Neural cell (in vitro differentiated cells): ENCODE measurements at regions not wholly inside any gene's neighbourhood (a gene's known extent, or its start where the extent isn't known, plus 50 kb on each side); places are given as distances from the start of the nearest gene placed in this dataset.

Experiments
- H2AFZ ChIP-seq: fragments of 200-600, 300-800 bp; sonication (generic), shearing (Covaris generic); 2 replicates; pipeline ENCODE4 v1.6.0; 2014; ENCODE audit warnings: low read depth, mild to moderate bottlenecking, antibody characterized with exemption, low read length, moderate library complexity
- H3F3A ChIP-seq: fragments of 200-600 bp; shearing (Covaris generic); 2 replicates; pipeline ENCODE4 v1.6.1; 2016; ENCODE audit warnings: mild to moderate bottlenecking, moderate library complexity, mixed read lengths, antibody characterized with exemption, low read length; ENCODE audit not compliant: insufficient read depth, poor library complexity, severe bottlenecking
- H3K27ac ChIP-seq: fragments of 200-600, 300-800 bp; sonication (generic), shearing (Covaris generic); 2 replicates; pipeline ENCODE4 v1.5.1; 2014; ENCODE audit warnings: mild to moderate bottlenecking, low read length, moderate library complexity
- H3K27me3 ChIP-seq: fragments of 300-800, 200-600 bp; sonication (generic), shearing (Covaris generic); 2 replicates; pipeline ENCODE4 v1.6.0; 2014; ENCODE audit warnings: mild to moderate bottlenecking, low read depth, low read length, moderate library complexity; ENCODE audit not compliant: insufficient read depth
- H3K36me3 ChIP-seq: fragments of 300-800, 200-600 bp; sonication (generic), shearing (Covaris generic); 2 replicates; pipeline ENCODE4 v1.5.1; 2014; ENCODE audit warnings: mild to moderate bottlenecking, antibody characterized with exemption, low read length, moderate library complexity; ENCODE audit not compliant: insufficient read depth
- H3K4me2 ChIP-seq: fragments of 300-800, 200-600 bp; sonication (generic), shearing (Covaris generic); 2 replicates; pipeline ENCODE4 v1.6.0; 2014; ENCODE audit warnings: mild to moderate bottlenecking, low read length
- H3K4me3 ChIP-seq: fragments of 300-800, 200-600 bp; sonication (generic), shearing (Covaris generic); 2 replicates; pipeline ENCODE4 v1.5.1; 2014; ENCODE audit warnings: mild to moderate bottlenecking, low read length, moderate library complexity
- H3K79me2 ChIP-seq: fragments of 200-600 bp; shearing (Covaris generic); replicated peaks from 2 replicates; pipeline ENCODE4 v1.6.0; 2014; ENCODE audit warnings: mild to moderate bottlenecking, low read length, moderate library complexity; ENCODE audit not compliant: insufficient read depth
- H3K9ac ChIP-seq: fragments of 300-800, 200-600 bp; sonication (generic), shearing (Covaris generic); 2 replicates; pipeline ENCODE4 v1.6.1; 2016; ENCODE audit warnings: mild to moderate bottlenecking, low read length, mixed read lengths
- H3K9me2 ChIP-seq: fragments of 200-600 bp; shearing (Covaris generic); 2 replicates; pipeline ENCODE4 v1.6.1; 2016; ENCODE audit warnings: mild to moderate bottlenecking, low read length, mixed read lengths; ENCODE audit not compliant: insufficient read depth
- H3K9me3 ChIP-seq: fragments of 200-600, 300-800 bp; sonication (generic), shearing (Covaris generic); 2 replicates; pipeline ENCODE4 v1.6.1; 2016; ENCODE audit warnings: mild to moderate bottlenecking, mixed run types, low read length, moderate library complexity, mixed read lengths
- H4K20me1 ChIP-seq: fragments of 200-600 bp; shearing (Covaris generic); 2 replicates; pipeline ENCODE4 v1.6.1; 2016; ENCODE audit warnings: mild to moderate bottlenecking, mixed run types; ENCODE audit not compliant: insufficient read depth
- CTCF ChIP-seq: fragments of 450-650 bp; IDR thresholded peaks from 2 replicates; pipeline ENCODE4 v1.5.1; 2014; ENCODE audit warnings: antibody characterized with exemption, mild to moderate bottlenecking, moderate library complexity; ENCODE audit not compliant: poor library complexity, severe bottlenecking
- EP300 ChIP-seq: fragments of 450-650 bp; conservative IDR thresholded peaks from 2 replicates; pipeline ENCODE4 v1.6.1; 2014; ENCODE audit warnings: antibody characterized with exemption, mild to moderate bottlenecking, moderate library complexity; ENCODE audit not compliant: poor library complexity, severe bottlenecking
- EZH2 ChIP-seq: fragments of 200-600, 300-800 bp; shearing (Covaris generic), sonication (generic); IDR thresholded peaks from 2 replicates; pipeline ENCODE4 v1.6.1; 2014; ENCODE audit warnings: antibody characterized with exemption, low read length, borderline replicate concordance, mild to moderate bottlenecking; ENCODE audit not compliant: insufficient read depth, poor library complexity, severe bottlenecking
- MXI1 ChIP-seq: fragments of 450-650 bp; conservative IDR thresholded peaks from 2 replicates; pipeline ENCODE4 v1.6.1; 2014; ENCODE audit warnings: antibody characterized with exemption, mild to moderate bottlenecking; ENCODE audit not compliant: poor library complexity, severe bottlenecking
- POLR2AphosphoS5 ChIP-seq: IDR thresholded peaks from 2 replicates; pipeline ENCODE4 v1.6.1; 2012
- RAD21 ChIP-seq: fragments of 450-650 bp; conservative IDR thresholded peaks from 2 replicates; pipeline ENCODE4 v1.6.1; 2014; ENCODE audit warnings: antibody characterized with exemption, mild to moderate bottlenecking, moderate library complexity
- REST ChIP-seq: IDR thresholded peaks from 2 replicates; pipeline ENCODE4 v1.6.1; 2012; ENCODE audit warnings: borderline replicate concordance
- SMC3 ChIP-seq: fragments of 450-650 bp; conservative IDR thresholded peaks from 2 replicates; pipeline ENCODE4 v1.6.1; 2014; ENCODE audit warnings: antibody characterized with exemption, mild to moderate bottlenecking, moderate library complexity; ENCODE audit not compliant: poor library complexity
- TAF1 ChIP-seq: IDR thresholded peaks from 2 replicates; pipeline ENCODE4 v1.6.1; 2012; ENCODE audit warnings: low read depth

GRCh38 chr16:17861981-17862479, 391.3 kb upstream of the XYLT1 start:
- H3K9me2 ChIP-seq: no peaks in the 10 kb centered on the region
- H3K27ac ChIP-seq: no peak overlapping the region
- no peaks in the 10 kb centered on the region for H3F3A ChIP-seq
- no peaks in the 10 kb centered on the region for H3K36me3 ChIP-seq
- no peaks in the 10 kb centered on the region for H4K20me1 ChIP-seq
- H3K9me3 ChIP-seq: no peaks in the 10 kb centered on the region
- no peak overlapping the region for H3K4me3 ChIP-seq
- no peaks in the 10 kb centered on the region for H3K27me3 ChIP-seq
- H2AFZ ChIP-seq: no peak overlapping the region
- TF ChIP-seq POLR2AphosphoS5 (no peak), TAF1 (no peak), CTCF (no peak), REST (no peak), SMC3 (no peak), RAD21 (no peak), EP300 (no peak), EZH2 (no peak), MXI1 (no peak)
- no peak overlapping the region for H3K4me2 ChIP-seq
- no peaks in the 10 kb centered on the region for H3K79me2 ChIP-seq
- H3K9ac ChIP-seq: no peak overlapping the region

GRCh38 chr16:17858061-17858460, 387.3 kb upstream of the XYLT1 start:
- TF ChIP-seq TAF1: no peak
- no peak for TF ChIP-seq REST
- TF ChIP-seq POLR2AphosphoS5: no peak
- no peak for TF ChIP-seq RAD21
- no peak for TF ChIP-seq EZH2
- no peak for TF ChIP-seq SMC3
- TF ChIP-seq CTCF: no peak
- no peak for TF ChIP-seq EP300
- no peak for TF ChIP-seq MXI1
- Histone ChIP-seq H3F3A (no peaks in the 10 kb centered on the region), H3K9me2 (no peaks in the 10 kb centered on the region), H4K20me1 (no peaks in the 10 kb centered on the region), H3K79me2 (no peaks in the 10 kb centered on the region), H3K27me3 (no peaks in the 10 kb centered on the region), H3K9me3 (no peaks in the 10 kb centered on the region), H3K27ac (no peak overlapping the region), H3K36me3 (no peaks in the 10 kb centered on the region), H3K9ac (no peak overlapping the region), H2AFZ (no peak overlapping the region), H3K4me3 (no peak overlapping the region), H3K4me2 (no peak overlapping the region)
